Cardiac fibroblast (primary cell): ENCODE measurements at regions not wholly inside any gene's neighbourhood (a gene's known extent, or its start where the extent isn't known, plus 50 kb on each side); places are given as distances from the start of the nearest gene placed in this dataset.

Experiments
- DNase-seq, 2 donors: peaks; one replicate each; pipeline versions ENCODE4 v3.0.0 to v3.0.0-alpha.2; 2010; ENCODE audit warnings: low read depth in 2 of 2
- H3K4me3 ChIP-seq, 2 donors: replicated peaks in 1 of 2; 1 replicate in 1 of 2; 2 replicates in 1 of 2; pipeline ENCODE4 v1.5.1; 2011; ENCODE audit warnings: low read depth in 2 of 2, low read length in 2 of 2, mild to moderate bottlenecking in 2 of 2, moderate library complexity in 1 of 2
- CTCF ChIP-seq: IDR thresholded peaks from one replicate; pipeline ENCODE4 v1.5.1; 2011; ENCODE audit warnings: low read depth, mild to moderate bottlenecking, low read length, inconsistent platforms

- no peak for TF ChIP-seq CTCF
- no peak for DNase-seq
- no peak overlapping the region for H3K4me3 ChIP-seq
Observed at GRCh38 chr4:157674699-157675098, 454.2 kb downstream of the GRIA2 start.

DNA sequence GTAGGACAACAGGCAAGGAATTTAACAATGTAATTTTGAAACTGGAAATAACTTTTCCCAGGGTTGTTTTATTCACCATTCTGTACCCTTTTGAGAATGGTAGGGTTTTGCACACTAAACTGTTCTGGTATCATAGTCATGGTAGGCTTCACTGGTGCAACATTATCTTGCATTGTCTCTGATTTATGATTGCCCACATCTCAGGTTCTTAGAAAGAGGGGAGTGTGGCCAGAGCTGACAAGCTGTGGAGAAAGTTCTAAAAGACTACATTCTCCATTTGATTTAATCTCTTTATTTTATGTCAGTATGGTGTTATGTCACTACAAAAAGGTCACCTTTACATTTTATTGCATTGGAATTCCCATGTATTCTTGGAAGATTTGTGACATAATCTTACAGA is 447.3 kb downstream of the GRIA2 start:
- no peak for TF ChIP-seq CTCF
- DNase-seq, result no peak
- no peak overlapping the region for H3K4me3 ChIP-seq

GRCh38 chr4:157664726-157665125 is 444.2 kb downstream of the GRIA2 start:
- peak; percentile 45 to 69 for DNase-seq
- TF ChIP-seq CTCF, result no peak
- H3K4me3 ChIP-seq, result no peak overlapping the region

- no peak for DNase-seq
- no peak for TF ChIP-seq CTCF
- no peak overlapping the region for H3K4me3 ChIP-seq
Observed at GRCh38 chr4:157655096-157655809, 434.7 kb downstream of the GRIA2 start.

GRCh38 chr4:157643257-157643656 is 422.7 kb downstream of the GRIA2 start:
- H3K4me3 ChIP-seq, result no peak overlapping the region
- TF ChIP-seq CTCF, result no peak
- DNase-seq, result no peak

GRCh38 chr4:157634057-157634456 is 413.5 kb downstream of the GRIA2 start:
- DNase-seq, result no peak
- no peak for TF ChIP-seq CTCF
- H3K4me3 ChIP-seq, result no peak overlapping the region
